K562 (cell line): ENCODE measurements at regions not wholly inside any gene's neighbourhood (a gene's known extent, or its start where the extent isn't known, plus 50 kb on each side); places are given as distances from the start of the nearest gene placed in this dataset.

Experiments used
- DDX20 ChIP-seq: fragments of 450-650 bp; IDR thresholded peaks from 2 replicates; pipeline ENCODE4 v1.6.1; 2016; ENCODE audit warnings: missing genetic modification characterization, low read depth, mild to moderate bottlenecking, missing compliant biosample characterization, moderate library complexity
- HINFP ChIP-seq: fragments of 450-650 bp; conservative IDR thresholded peaks from 2 replicates; pipeline ENCODE4 v1.6.1; 2016; ENCODE audit warnings: missing genetic modification characterization, low read depth, mild to moderate bottlenecking, control low read depth, missing compliant biosample characterization
- HMG20A ChIP-seq: fragments of 450-650 bp; formaldehyde crosslinking; conservative IDR thresholded peaks from 2 replicates; pipeline ENCODE4 v1.4.0; 2020; ENCODE audit warnings: mild to moderate bottlenecking, mixed read lengths
- MIER1 ChIP-seq: fragments of 450-650 bp; IDR thresholded peaks from 2 replicates; pipeline ENCODE4 v1.6.1; 2016; ENCODE audit warnings: antibody characterized with exemption, mild to moderate bottlenecking, low read depth
- RBM14 ChIP-seq: fragments of 200-400 bp; formaldehyde crosslinking; IDR thresholded peaks from 2 replicates; pipeline ENCODE4 v1.6.1; 2018; ENCODE audit warnings: low read depth, mild to moderate bottlenecking, low read length, moderate library complexity, borderline replicate concordance; ENCODE audit not compliant: insufficient read depth
- ZNF282 ChIP-seq: sonication (generic); formaldehyde crosslinking; IDR thresholded peaks from 2 replicates; pipeline ENCODE4 v1.8.1; 2023; ENCODE audit warnings: missing genetic modification reagents
- ZNF384 ChIP-seq: IDR thresholded peaks from 2 replicates; pipeline ENCODE4 v1.6.1; 2012; ENCODE audit warnings: low read depth, low read length, improper control_type of control experiment
- ZNF589 ChIP-seq: fragments of 200-800 bp; sonication (Bioruptor generic); IDR thresholded peaks from 2 replicates; pipeline ENCODE4 v1.6.1; 2016; ENCODE audit warnings: low read depth, missing genetic modification characterization, missing compliant biosample characterization
- ZNF609 ChIP-seq: sonication (generic); formaldehyde crosslinking; IDR thresholded peaks from 2 replicates; pipeline ENCODE4 v1.8.1; 2023; ENCODE audit warnings: missing genetic modification reagents, mild to moderate bottlenecking, borderline replicate concordance

GRCh38 chr1:82840192-82840591 is 1039.5 kb downstream of the ADGRL2 start (continued):
- TF ChIP-seq ZNF609 (CRISPR knock-in tag), result no peak
- no peak for TF ChIP-seq HMG20A (CRISPR knock-in tag)
- no peak for TF ChIP-seq ZNF282
- no peak for TF ChIP-seq RBM14
- TF ChIP-seq MIER1, result no peak
- no peak for TF ChIP-seq DDX20 (tag)
- no peak for TF ChIP-seq ZNF589 (CRISPR knock-in tag)
- no peak for TF ChIP-seq ZNF384
- TF ChIP-seq HINFP (tag), result no peak
